ACC112 (cell line): ENCODE measurements at regions not wholly inside any gene's neighbourhood (a gene's known extent, or its start where the extent isn't known, plus 50 kb on each side); places are given as distances from the start of the nearest gene placed in this dataset.

Source experiments
- H2AFZ ChIP-seq: fragments of 200-600 bp; sonication (generic); one replicate; pipeline ENCODE4 v1.6.0; 2017; ENCODE audit warnings: antibody characterized with exemption, low read length; ENCODE audit not compliant: unreplicated experiment
- H3K27ac ChIP-seq: fragments of 200-600 bp; sonication (generic); 2 replicates; pipeline ENCODE4 v1.5.1; 2014; ENCODE audit warnings: low read depth, mild to moderate bottlenecking, antibody characterized with exemption, low read length, moderate library complexity
- H3K27me3 ChIP-seq: fragments of 200-600 bp; sonication (generic); 2 replicates; pipeline ENCODE4 v1.6.1; 2014; ENCODE audit warnings: mild to moderate bottlenecking, antibody characterized with exemption, low read length, moderate library complexity, mixed read lengths; ENCODE audit not compliant: insufficient read depth
- H3K36me3 ChIP-seq: fragments of 200-600 bp; sonication (generic); 2 replicates; pipeline ENCODE4 v1.6.1; 2016; ENCODE audit warnings: mild to moderate bottlenecking, antibody characterized with exemption, low read length, moderate library complexity, mixed read lengths; ENCODE audit not compliant: insufficient read depth
- H3K4me1 ChIP-seq: fragments of 200-600 bp; sonication (generic); one replicate; pipeline ENCODE4 v1.6.1; 2016; ENCODE audit warnings: low read length, mixed read lengths; ENCODE audit not compliant: insufficient read depth, unreplicated experiment, control insufficient read depth
- H3K4me3 ChIP-seq: fragments of 200-600 bp; sonication (generic); 2 replicates; pipeline ENCODE4 v1.5.1; 2014; ENCODE audit warnings: mild to moderate bottlenecking, low read depth, low read length
- H3K79me2 ChIP-seq: fragments of 200-600 bp; sonication (generic); one replicate; pipeline ENCODE4 v1.6.0; 2016; ENCODE audit warnings: low read length; ENCODE audit not compliant: control insufficient read depth, unreplicated experiment, insufficient read depth

DNA sequence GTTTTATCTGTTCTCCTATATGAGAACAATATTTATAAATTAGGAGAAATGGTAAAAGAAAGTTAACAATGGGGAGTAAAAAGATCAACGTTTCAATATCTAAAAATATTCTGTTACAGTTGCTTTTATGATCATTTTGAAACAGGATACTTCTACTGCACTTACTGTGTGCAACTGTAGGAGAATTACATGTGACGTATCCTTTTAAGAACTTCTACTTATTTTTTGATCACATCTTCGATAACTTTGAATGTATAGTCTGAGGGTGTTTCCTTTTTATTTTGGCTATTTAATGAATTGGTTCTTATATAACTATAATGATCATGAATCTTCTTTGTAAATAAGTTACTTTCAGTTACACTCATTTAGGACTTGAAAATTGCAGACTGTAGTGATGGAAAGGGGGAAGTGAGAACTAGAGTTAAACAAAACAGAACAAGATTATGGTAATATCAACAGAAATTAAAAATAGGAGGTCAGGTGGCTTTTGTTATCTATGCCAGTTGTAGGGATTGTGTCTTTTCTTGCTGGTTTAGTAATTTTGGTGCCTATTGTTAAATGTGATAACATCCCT lies 109.9 kb downstream of the MSTN start:
- Histone ChIP-seq H3K36me3 (no peaks in the 10 kb centered on the region), H3K79me2 (no peaks in the 10 kb centered on the region), H3K27ac (no peak overlapping the region), H2AFZ (no peak overlapping the region), H3K4me1 (no peaks in the 10 kb centered on the region), H3K4me3 (no peak overlapping the region), H3K27me3 (no peaks in the 10 kb centered on the region)

DNA sequence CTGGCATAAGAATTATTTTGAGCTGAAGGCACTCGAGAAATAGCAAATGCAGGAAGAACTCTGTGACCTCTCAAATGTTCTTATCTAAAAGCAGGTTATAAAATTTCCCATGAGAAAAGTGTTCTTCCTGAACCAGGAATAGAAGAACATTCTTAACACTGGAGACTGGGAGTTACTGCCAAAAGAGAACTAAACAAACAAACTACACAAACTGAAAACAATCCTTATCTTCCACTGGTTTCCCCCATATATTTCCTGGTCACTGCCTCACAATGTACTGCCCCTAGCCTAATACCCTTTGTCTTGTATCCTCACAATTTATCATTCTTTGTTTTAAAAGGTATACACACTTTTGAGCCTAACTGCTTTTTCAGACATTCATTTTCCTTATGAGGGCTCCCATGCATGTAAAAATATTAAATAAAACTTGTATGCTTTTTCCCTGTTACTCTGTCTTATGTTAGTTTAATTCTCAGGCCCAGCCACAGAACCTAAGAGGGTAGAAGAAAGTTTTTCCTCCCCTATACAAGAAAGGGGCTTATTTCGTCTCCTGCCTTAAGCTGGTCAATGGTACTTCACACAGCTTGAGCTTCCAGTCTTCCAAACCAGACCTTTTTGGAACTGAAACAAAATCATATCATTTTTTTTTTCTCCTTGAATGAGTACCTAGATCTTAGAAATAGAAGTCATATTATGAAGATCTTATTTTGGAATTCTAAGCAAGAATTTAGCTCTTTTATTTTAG lies 110.6 kb downstream of the MSTN start:
- no peak overlapping the region for H3K27ac ChIP-seq
- H3K4me1 ChIP-seq = no peaks in the 10 kb centered on the region
- no peak overlapping the region for H2AFZ ChIP-seq

DNA sequence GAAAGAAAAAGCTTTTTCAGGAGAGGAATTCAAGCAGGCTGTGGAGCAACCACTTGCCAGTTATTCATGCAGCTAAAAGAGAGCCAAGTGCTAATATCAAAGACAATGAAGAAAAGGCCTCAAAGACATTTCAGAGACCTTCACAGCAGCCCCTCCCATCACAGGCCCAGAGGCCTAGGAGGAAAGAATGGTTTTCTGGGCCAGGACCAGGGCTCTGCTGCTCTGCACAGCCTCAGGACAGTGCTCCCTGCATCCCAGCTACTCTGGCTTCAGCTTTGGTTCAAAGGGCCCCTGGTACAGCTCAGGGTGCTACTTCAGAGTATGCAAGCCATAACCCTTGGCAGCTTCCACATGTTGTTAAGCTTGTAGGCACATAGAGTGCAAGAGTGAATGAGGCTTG lies 119.5 kb downstream of the MSTN start:
- no peak overlapping the region for H3K27ac ChIP-seq
- no peaks in the 10 kb centered on the region for H3K79me2 ChIP-seq
- no peak overlapping the region for H3K4me3 ChIP-seq
- H3K4me1 ChIP-seq = no peaks in the 10 kb centered on the region
- H2AFZ ChIP-seq = no peak overlapping the region
- no peaks in the 10 kb centered on the region for H3K36me3 ChIP-seq
- no peaks in the 10 kb centered on the region for H3K27me3 ChIP-seq

More for the DNA sequence above, 110.6 kb downstream of the MSTN start:
- H3K4me3 ChIP-seq = no peak overlapping the region
- H3K79me2 ChIP-seq = no peaks in the 10 kb centered on the region
- no peaks in the 10 kb centered on the region for H3K27me3 ChIP-seq
- no peaks in the 10 kb centered on the region for H3K36me3 ChIP-seq

DNA sequence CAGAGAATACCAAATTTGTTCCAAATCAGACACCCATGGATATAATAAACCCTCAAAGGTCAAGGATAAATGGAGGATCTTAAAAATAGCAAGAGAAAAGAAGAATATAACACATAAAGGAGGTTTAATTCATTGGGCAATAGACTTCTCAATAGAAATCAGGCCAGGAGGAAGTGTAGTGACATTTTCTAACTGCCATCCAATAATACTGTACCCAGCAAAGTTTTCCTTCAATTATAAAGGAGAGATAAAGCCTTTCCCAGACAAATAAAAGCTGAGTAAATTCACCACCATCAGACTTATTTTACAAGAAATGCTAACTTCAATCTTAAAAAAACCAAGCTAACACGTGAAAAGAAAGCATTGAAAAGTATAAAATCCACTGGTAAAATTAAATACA lies 121.6 kb downstream of the MSTN start:
- H3K27ac ChIP-seq = no peak overlapping the region

DNA sequence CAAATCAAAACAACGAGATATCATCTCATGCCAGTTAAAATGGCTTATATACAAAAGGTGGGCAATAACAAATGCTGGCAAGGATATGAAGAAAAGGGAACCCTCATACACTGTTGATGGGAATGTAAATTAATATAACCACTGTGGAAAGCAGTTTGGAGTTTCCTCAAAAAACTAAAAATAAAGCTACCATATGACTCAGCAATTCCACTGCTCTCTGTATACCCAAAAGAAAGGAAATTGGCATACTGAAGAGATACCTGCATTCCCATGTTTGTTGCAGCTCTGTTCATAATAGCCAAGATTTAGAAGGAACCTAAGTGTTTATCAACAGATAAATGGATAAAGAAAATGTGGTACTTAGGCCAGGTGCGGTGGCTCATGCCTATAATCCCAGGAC lies 124.8 kb downstream of the MSTN start:
- Histone ChIP-seq H3K36me3 (no peaks in the 10 kb centered on the region), H2AFZ (no peak overlapping the region), H3K27ac (no peak overlapping the region), H3K27me3 (no peaks in the 10 kb centered on the region), H3K4me1 (peaks cover 29% of the 10 kb centered on the region), H3K79me2 (no peaks in the 10 kb centered on the region), H3K4me3 (no peak overlapping the region)

More for the DNA sequence above, 121.6 kb downstream of the MSTN start:
- H2AFZ ChIP-seq = no peak overlapping the region
- H3K4me1 ChIP-seq = no peaks in the 10 kb centered on the region
- no peaks in the 10 kb centered on the region for H3K27me3 ChIP-seq
- H3K36me3 ChIP-seq = no peaks in the 10 kb centered on the region
- no peak overlapping the region for H3K4me3 ChIP-seq
- no peaks in the 10 kb centered on the region for H3K79me2 ChIP-seq

DNA sequence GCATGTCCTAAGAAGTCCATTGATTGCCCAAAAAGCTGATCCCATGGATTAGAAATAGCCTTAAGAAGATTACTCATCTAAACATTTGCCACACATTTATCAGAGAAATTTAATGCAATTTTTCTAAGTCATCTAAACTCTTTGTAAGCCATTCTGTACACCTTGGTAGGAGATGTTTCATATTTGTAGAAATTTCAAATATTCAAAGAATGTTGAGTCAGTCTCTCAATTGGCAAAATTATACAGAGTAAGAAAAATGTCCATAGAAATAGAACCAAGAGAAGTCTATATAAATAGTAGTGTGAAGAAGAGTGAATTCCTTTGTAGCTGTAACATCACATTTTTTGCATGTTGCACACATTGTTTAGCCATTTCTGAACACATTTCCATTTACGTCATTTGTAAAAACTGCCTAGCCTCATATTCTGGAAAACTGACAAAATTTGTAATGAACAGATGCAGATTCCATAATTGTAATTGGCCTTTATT lies 128.6 kb downstream of the MSTN start:
- no peaks in the 10 kb centered on the region for H3K36me3 ChIP-seq
- H2AFZ ChIP-seq = no peak overlapping the region
- peak overlapping the region; percentile 88 for H3K27ac ChIP-seq
- no peaks in the 10 kb centered on the region for H3K79me2 ChIP-seq
- H3K4me1 ChIP-seq = peaks cover 29% of the 10 kb centered on the region
- no peak overlapping the region for H3K4me3 ChIP-seq
- no peaks in the 10 kb centered on the region for H3K27me3 ChIP-seq

DNA sequence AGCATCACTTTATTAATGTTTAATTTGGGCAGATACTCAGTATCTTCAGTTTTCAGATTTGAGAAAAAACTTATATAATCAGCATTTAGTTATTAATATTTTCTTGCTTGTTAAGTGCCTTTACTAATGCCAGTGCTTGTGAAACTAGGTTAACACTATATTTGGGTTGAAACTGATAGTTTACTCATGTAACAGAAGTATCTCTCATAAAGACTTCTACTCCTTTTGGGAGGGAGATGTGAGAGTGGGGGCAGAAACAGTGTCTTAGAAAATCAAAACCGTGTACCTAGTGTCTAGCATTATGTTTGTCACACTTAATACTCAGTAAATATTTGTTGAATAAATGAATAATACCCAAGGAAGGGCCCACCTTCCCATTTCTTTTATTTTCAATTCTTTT lies 129.5 kb downstream of the MSTN start:
- no peaks in the 10 kb centered on the region for H3K36me3 ChIP-seq
- H3K79me2 ChIP-seq = no peaks in the 10 kb centered on the region
- peak overlapping the region; percentile 88 for H3K27ac ChIP-seq
- peak overlapping the region; percentile 52 for H2AFZ ChIP-seq
- H3K4me3 ChIP-seq = no peak overlapping the region
- H3K27me3 ChIP-seq = no peaks in the 10 kb centered on the region
- H3K4me1 ChIP-seq = peaks cover 32% of the 10 kb centered on the region

DNA sequence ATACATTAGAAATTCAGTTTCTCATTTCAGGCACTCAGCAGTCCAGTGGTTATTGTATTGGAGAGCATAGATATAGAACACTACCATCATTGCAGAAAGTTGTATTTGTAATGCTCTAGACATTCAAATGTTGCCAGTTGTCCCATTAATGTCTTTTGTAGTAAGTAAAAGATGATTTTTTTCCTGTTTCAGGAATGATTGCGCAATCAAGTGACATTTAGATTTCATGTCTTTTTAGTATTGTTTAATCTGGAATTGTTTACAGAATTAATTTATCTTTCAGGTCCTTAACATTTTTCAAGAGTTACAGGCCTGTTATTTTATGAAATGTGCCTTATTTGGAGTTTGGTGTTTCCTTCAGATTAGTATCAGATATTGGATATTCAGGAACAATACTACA lies 134.7 kb downstream of the MSTN start:
- Histone ChIP-seq H2AFZ (peak overlapping the region; percentile 39), H3K4me1 (peaks cover 8% of the 10 kb centered on the region)

More for the DNA sequence above, 134.7 kb downstream of the MSTN start:
- Histone ChIP-seq H3K4me3 (no peak overlapping the region), H3K27ac (no peak overlapping the region), H3K27me3 (no peaks in the 10 kb centered on the region), H3K79me2 (no peaks in the 10 kb centered on the region), H3K36me3 (no peaks in the 10 kb centered on the region)
